Sigmoid colon (tissue), 6 donors: ENCODE measurements at regions not wholly inside any gene's neighbourhood (a gene's known extent, or its start where the extent isn't known, plus 50 kb on each side); places are given as distances from the start of the nearest gene placed in this dataset.

Experiments used
- DNase-seq: peaks from one replicate; pipeline ENCODE4 v3.0.0-alpha.2; 2019
- H3K27ac ChIP-seq, 4 donors: fragments of 200-600 bp; sonication (generic); one replicate each; pipeline ENCODE4 v1.5.1; 2016 to 2019; ENCODE audit warnings: mild to moderate bottlenecking in 1 of 4
- H3K27me3 ChIP-seq, 3 donors: fragments of 200-600 bp; sonication (generic); one replicate each; pipeline ENCODE4 v1.5.1; 2019; ENCODE audit warnings: mild to moderate bottlenecking in 1 of 3
- H3K36me3 ChIP-seq, 4 donors: fragments of 200-600 bp; sonication (generic); one replicate each; pipeline ENCODE4 v1.5.1; 2016 to 2019
- H3K4me1 ChIP-seq, 4 donors: fragments of 200-600 bp; sonication (generic); one replicate each; pipeline ENCODE4 v1.5.1; 2017 to 2019
- H3K4me3 ChIP-seq, 4 donors: fragments of 200-600 bp; sonication (generic); one replicate each; pipeline ENCODE4 v1.5.1; 2017 to 2019; ENCODE audit warnings: mild to moderate bottlenecking in 2 of 4, moderate library complexity in 1 of 4
- H3K9me3 ChIP-seq, 4 donors: fragments of 200-600 bp in 3 of 4; sonication (generic) in 3 of 4; one replicate each; pipeline versions ENCODE4 v1.5.1 to v1.6.1; 2013 to 2019
- EP300 ChIP-seq, 4 donors: sonication (generic); formaldehyde crosslinking; IDR thresholded peaks; one replicate each; pipeline ENCODE4 v1.6.1; 2017; ENCODE audit warnings: antibody characterized with exemption in 4 of 4
- POLR2A ChIP-seq, 2 donors: fragments of 450-650 bp; IDR thresholded peaks; one replicate each; pipeline ENCODE4 v1.6.1; 2016; ENCODE audit warnings: antibody characterized with exemption in 2 of 2, mild to moderate bottlenecking in 2 of 2, moderate library complexity in 2 of 2
- POLR2AphosphoS5 ChIP-seq, 4 donors: sonication (generic); formaldehyde crosslinking; IDR thresholded peaks; one replicate each; pipeline ENCODE4 v1.6.1; 2017; ENCODE audit warnings: antibody characterized with exemption in 4 of 4
- WGBS, 2 donors: extraction: QIAGEN DNeasy Blood & Tissue Kit; methylation state at CpG; one replicate each; pipeline ENCODE4 v1.1.7; 2013; 5-methylcytosine and 5-hydroxymethylcytosine counted together
- intact Hi-C: fragments of 100-400 bp; cut with DNase I; formaldehyde crosslinking; loops from one replicate; pipeline ENCODE4 v1.15.1; 2023
- TF ChIP-seq, protein P1 (sequence below), 4 experiments: fragments of 450-650 bp in 3 of 4; fragments of 200-600 bp in 1 of 4; IDR thresholded peaks; one replicate each; pipeline ENCODE4 v1.5.1; 2016 to 2019; ENCODE audit warnings: antibody characterized with exemption in 4 of 4, mild to moderate bottlenecking in 3 of 4, moderate library complexity in 2 of 4
- donor health status: healthy with polysubstance abuse.
- donor health status: healthy.

DNA sequence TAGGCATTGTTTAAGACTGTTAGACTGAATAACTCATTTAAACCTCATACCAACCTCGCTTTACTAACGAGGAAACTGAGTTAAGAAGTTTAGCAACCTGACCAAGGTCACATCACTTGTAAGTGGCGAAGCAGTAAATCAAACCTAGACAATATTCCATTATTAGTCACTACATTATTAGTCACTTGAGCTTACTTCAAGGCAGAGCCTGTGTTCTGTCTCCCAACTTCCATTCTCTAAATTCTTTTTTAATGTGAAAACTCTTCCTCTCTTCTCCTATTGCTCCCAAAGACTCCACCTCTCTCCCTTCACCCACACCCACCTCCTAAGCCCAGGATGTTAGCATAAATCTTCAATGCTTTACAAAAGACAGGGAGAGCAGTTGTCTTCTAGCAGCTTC is 156.5 kb downstream of the ARL6IP6 start:
- no peak for DNase-seq
- Histone ChIP-seq H3K36me3 (no peaks in the 10 kb centered on the region), H3K27ac (peak overlapping the region in 3 of 4 donors; percentile 3 to 53 (median 42)), H3K9me3 (no peaks in the 10 kb centered on the region), H3K27me3 (no peaks in the 10 kb centered on the region), H3K4me1 (peaks cover 0 to 26% (median 18%) of the 10 kb centered on the region in 4 donors), H3K4me3 (no peak overlapping the region)
- TF ChIP-seq POLR2AphosphoS5 (IDR thresholded peaks at IDR 0.05) (peak in 2 of 4 donors; percentile 20 to 33), POLR2A (IDR thresholded peaks at IDR 0.05) (no peak), EP300 (IDR thresholded peaks at IDR 0.05) (no peak)
- TF ChIP-seq, protein P1, sequence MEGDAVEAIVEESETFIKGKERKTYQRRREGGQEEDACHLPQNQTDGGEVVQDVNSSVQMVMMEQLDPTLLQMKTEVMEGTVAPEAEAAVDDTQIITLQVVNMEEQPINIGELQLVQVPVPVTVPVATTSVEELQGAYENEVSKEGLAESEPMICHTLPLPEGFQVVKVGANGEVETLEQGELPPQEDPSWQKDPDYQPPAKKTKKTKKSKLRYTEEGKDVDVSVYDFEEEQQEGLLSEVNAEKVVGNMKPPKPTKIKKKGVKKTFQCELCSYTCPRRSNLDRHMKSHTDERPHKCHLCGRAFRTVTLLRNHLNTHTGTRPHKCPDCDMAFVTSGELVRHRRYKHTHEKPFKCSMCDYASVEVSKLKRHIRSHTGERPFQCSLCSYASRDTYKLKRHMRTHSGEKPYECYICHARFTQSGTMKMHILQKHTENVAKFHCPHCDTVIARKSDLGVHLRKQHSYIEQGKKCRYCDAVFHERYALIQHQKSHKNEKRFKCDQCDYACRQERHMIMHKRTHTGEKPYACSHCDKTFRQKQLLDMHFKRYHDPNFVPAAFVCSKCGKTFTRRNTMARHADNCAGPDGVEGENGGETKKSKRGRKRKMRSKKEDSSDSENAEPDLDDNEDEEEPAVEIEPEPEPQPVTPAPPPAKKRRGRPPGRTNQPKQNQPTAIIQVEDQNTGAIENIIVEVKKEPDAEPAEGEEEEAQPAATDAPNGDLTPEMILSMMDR (IDR thresholded peaks at IDR 0.05) = no peak
- WGBS, 2 donors = 65 to 79% methylated on average over 3 of the region's 3 CpGs
- intact Hi-C loops = no loop called here

DNA sequence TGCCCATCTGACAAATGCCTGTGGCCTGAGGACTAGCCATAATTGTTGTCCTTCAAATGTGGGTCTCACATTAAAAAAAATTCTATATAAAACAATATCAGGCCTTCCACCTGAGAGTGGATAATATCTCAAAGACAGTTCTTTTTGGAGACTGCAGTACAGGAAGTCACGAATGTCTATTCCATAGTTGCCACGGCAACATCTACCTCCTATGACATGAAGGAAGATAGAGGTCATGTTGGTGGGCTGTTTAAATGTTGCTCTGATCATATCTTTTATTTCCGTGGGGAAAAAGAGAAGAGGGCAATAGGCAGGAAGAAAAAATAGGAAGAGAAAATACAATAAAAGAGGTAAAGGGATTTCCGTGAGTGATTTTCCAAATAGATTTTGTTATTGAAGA is 151.8 kb downstream of the ARL6IP6 start:
- 77 to 83% methylated on average over 4 of the region's 4 CpGs for WGBS, 2 donors
- TF ChIP-seq EP300 (IDR thresholded peaks at IDR 0.05) (no peak), POLR2AphosphoS5 (IDR thresholded peaks at IDR 0.05) (no peak), POLR2A (IDR thresholded peaks at IDR 0.05) (no peak)
- TF ChIP-seq, protein P1 (IDR thresholded peaks at IDR 0.05) = no peak

DNA sequence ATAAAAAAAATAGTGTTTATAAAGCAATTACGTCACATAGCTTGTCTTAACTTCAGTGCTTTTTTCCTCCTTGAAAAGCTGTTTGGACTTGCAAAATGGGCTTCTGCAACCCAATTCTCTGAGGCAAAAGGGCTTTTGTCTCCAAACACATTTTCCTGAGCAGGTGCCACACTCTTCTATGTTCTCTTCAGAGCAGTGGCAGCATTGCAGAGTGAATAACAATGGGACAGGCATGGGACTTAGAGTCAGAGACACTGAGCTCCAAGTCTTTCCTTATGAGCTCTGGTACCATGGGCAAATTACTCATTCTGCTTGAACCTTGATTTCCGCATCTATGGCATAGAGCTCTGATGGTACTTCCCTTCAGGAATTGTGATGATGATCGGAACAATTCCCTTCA is 149.0 kb downstream of the ARL6IP6 start:
- Histone ChIP-seq H3K9me3 (no peaks in the 10 kb centered on the region), H3K4me1 (no peaks in the 10 kb centered on the region), H3K36me3 (no peaks in the 10 kb centered on the region), H3K27ac (no peak overlapping the region), H3K4me3 (no peak overlapping the region), H3K27me3 (no peaks in the 10 kb centered on the region)
- intact Hi-C loops = no loop called here
- DNase-seq = no peak
- WGBS, 2 donors = 30 to 93% methylated on average over 3 of the region's 3 CpGs
- TF ChIP-seq, protein P1 (IDR thresholded peaks at IDR 0.05) = no peak
- TF ChIP-seq EP300 (IDR thresholded peaks at IDR 0.05) (no peak), POLR2A (IDR thresholded peaks at IDR 0.05) (no peak), POLR2AphosphoS5 (IDR thresholded peaks at IDR 0.05) (no peak)

More for the DNA sequence above, 151.8 kb downstream of the ARL6IP6 start:
- Histone ChIP-seq H3K4me3 (no peak overlapping the region), H3K4me1 (peaks cover 0 to 7% (median 1%) of the 10 kb centered on the region in 4 donors), H3K36me3 (no peaks in the 10 kb centered on the region), H3K9me3 (no peaks in the 10 kb centered on the region), H3K27me3 (no peaks in the 10 kb centered on the region), H3K27ac (no peak overlapping the region)
- DNase-seq = no peak
- intact Hi-C loops = no loop called here

DNA sequence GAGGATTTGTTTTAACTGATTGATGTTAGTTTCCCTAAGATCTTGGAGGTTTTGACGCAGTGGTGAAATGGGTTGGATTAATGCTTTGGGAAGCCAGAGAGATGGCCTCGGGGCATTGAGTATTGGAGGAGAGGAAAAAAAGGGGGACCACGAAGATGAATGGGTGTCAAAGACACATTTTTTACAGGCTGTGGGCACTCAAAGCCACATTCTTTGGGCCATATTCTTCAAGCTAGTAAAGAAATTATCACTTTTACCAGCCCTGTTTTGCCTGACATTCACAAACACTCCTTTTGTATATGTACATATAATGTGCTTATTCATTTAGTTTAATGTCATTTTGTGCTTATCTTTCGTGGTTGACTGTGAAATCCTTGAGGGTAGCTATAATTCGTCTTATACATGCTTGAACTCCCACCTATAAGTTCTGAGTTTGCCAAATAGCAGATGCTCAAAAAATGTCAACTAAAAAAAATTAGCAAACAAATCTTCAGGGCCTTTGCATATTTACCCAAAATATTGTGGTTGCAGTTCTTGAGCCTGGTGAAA is 146.3 kb downstream of the ARL6IP6 start:
- Histone ChIP-seq H3K4me3 (no peak overlapping the region), H3K27me3 (no peaks in the 10 kb centered on the region), H3K9me3 (no peaks in the 10 kb centered on the region), H3K27ac (no peak overlapping the region), H3K4me1 (no peaks in the 10 kb centered on the region), H3K36me3 (no peaks in the 10 kb centered on the region)
- 62 to 78% methylated on average over 5 of the region's 5 CpGs for WGBS, 2 donors
- TF ChIP-seq, protein P1 (IDR thresholded peaks at IDR 0.05) = no peak
- no peak for TF ChIP-seq EP300 (IDR thresholded peaks at IDR 0.05)
- no peak for TF ChIP-seq POLR2AphosphoS5 (IDR thresholded peaks at IDR 0.05)
- TF ChIP-seq POLR2A (IDR thresholded peaks at IDR 0.05) = no peak
- DNase-seq = no peak
- intact Hi-C loops = loop anchor here (5.0 kb wide), 1 partner anchor 293 kb away; no protein-coding TSS in a partner anchor

DNA sequence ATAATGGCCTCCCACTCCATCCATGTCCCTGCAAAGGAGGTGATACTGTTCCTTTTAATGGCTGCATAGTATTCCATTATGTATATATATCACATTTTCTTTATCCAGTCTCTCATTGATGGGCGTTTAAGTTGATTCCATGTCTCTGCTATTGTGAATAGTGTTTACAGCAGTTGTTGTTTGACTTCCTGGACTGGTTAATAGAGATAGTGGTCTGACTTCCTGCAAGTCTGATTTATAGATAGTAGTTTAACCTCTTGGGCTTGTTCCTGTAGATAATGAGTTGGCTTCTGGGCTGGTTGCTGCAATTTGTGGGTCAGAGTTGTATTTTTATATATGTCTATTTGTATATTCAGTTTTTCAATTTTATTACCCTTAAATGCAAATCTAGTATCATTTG is 145.4 kb downstream of the ARL6IP6 start:
- no peaks in the 10 kb centered on the region for H3K9me3 ChIP-seq
- no peak for DNase-seq
- intact Hi-C loops = loop anchor here (5.0 kb wide), 1 partner anchor 293 kb away; no protein-coding TSS in a partner anchor
- H3K4me1 ChIP-seq = no peaks in the 10 kb centered on the region
- no peak overlapping the region for H3K27ac ChIP-seq
- 67 to 91% methylated on average over 1 of the region's 1 CpG for WGBS, 2 donors
- H3K36me3 ChIP-seq = no peaks in the 10 kb centered on the region
- H3K27me3 ChIP-seq = no peaks in the 10 kb centered on the region
- no peak overlapping the region for H3K4me3 ChIP-seq
- TF ChIP-seq POLR2A (IDR thresholded peaks at IDR 0.05) (no peak), POLR2AphosphoS5 (IDR thresholded peaks at IDR 0.05) (no peak), EP300 (IDR thresholded peaks at IDR 0.05) (no peak)
- TF ChIP-seq, protein P1 (IDR thresholded peaks at IDR 0.05) = no peak
